GM18951 (cell line): ENCODE measurements at regions not wholly inside any gene's neighbourhood (a gene's known extent, or its start where the extent isn't known, plus 50 kb on each side); places are given as distances from the start of the nearest gene placed in this dataset.

ENCODE experiments used
- POLR2A ChIP-seq: IDR thresholded peaks from 4 replicates; pipeline ENCODE4 v1.6.1; 2011; ENCODE audit warnings: mild to moderate bottlenecking; ENCODE audit not compliant: insufficient read length, insufficient read depth; ENCODE audit errors: extremely low read depth
- in situ Hi-C: fragments of 300-500 bp; cut with MboI; formaldehyde crosslinking; loops from one replicate; pipeline ENCODE4 v1.12.0; 2022; ENCODE audit warnings: low sequenced_read_pairs, mixed read lengths, inconsistent platforms; ENCODE audit not compliant: unreplicated experiment

GRCh38 chr21:38944402-38944801 is 138.7 kb downstream of the ETS2 start:
- in situ Hi-C loops: no loop called here

DNA sequence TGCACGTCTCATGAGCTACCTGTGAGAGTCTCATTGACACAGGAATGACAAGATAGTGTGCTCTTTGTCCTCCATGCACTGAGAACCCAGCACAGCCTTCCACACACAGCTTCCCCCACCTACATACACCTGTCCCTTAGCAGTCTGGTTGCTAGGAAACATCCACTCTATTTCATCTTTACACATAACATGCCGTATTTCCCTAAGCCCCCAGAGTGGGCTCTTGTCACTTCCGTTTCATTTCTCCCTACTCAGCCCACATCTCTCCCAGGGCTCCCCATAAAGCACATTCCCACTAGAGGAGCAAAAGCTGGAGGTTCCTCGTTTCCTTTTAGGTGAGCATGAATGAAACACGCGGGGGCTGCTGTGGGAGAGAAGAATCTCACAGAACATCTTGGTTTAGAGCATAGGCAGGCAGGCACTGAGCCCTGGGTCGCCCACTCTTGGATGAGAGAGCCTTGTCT is 137.1 kb downstream of the ETS2 start:
- in situ Hi-C loops: no loop called here
- TF ChIP-seq POLR2A: no peak

More at GRCh38 chr21:38944402-38944801, 138.7 kb downstream of the ETS2 start:
- no peak for TF ChIP-seq POLR2A

DNA sequence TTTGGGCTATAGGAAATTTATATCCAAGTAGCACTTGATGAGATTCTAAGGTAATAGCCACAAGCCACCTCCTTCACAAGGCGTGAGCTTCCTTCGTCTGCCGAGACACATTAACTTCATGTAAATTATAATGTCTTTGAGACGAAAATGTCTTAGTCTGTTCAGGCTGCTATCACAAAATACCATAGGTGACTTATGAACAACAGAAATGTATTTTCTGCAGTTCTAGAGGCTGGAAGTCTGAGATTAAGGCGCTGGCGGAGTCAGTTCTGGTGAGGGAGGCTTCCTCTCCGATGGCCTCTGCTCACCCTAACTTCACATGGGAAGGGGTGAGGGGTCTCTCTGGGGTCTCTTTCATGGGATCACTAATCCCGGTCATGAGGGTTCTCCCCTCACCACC is 133.0 kb downstream of the ETS2 start:
- in situ Hi-C loops: no loop called here

DNA sequence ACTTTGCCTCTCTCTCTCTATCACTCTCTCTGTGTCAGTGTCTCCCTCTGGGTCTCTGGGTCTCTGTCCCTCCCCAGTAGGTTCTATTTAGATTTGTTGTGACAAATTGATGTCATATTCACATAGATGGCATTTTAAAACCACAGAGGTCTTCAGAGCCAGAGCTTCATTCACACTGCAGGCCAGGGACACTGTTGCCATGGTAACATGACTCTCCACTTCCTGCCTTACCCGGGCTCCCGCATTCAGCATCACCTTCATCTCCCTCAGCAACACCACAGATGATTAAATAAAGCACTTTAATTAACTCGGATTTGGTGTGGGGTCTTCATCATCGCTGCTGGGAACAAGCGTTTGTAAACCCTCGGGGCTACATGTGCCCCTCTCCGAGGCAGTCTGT is 132.6 kb downstream of the ETS2 start:
- in situ Hi-C loops: no loop called here
- TF ChIP-seq POLR2A: no peak

More for the DNA sequence above, 133.0 kb downstream of the ETS2 start:
- no peak for TF ChIP-seq POLR2A

- no peak for TF ChIP-seq POLR2A
- in situ Hi-C loops: no loop called here
These were observed 132.1 kb downstream of the ETS2 start for GRCh38 chr21:38937844-38938243.

DNA sequence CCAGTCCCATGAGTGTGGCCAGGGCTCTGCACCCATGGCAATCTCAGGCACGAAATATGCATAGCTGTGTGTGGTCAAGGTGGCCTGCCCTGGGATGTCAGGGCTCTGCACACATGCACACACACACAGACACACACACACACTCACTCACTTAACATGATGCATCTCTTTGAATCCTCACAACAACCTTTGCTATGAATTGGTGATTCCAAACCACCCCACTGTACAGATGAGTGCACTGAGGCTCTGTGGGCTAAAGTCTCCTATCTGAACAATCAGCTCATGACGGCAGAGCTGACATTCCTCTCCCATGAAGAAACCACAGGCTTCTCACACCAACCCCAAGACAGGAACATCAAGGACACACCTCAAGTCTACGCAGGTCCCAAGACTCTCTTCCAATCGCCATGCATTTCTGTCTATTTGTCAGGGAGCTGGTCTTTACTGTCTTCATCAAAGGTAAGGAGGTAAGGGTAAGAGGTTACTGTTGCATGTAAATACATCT is 131.6 kb downstream of the ETS2 start:
- in situ Hi-C loops: no loop called here
- no peak for TF ChIP-seq POLR2A

- no peak for TF ChIP-seq POLR2A
- in situ Hi-C loops: no loop called here
These were observed 130.5 kb downstream of the ETS2 start for GRCh38 chr21:38936240-38936639.

GRCh38 chr21:38933731-38934130 is 128.0 kb downstream of the ETS2 start:
- in situ Hi-C loops: no loop called here
- no peak for TF ChIP-seq POLR2A

DNA sequence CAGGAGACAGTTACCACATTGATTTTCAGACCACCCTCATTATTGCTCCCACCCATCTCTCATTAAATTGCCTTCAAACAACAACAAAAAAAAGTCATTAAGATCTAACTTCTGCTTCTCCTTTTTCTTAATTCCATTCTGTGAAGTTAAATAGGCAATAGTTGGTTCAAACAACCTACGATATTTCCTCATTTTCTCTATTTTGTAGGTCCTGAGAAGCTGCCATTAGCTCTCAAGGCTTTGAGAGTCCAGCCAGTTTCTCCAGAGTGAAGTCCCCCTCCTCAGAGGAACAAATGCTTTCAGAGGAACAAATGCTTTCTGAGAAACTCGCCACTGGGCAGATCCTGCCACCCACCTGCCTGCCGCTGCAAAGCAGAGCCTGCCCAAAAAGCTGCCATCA is 125.6 kb downstream of the ETS2 start:
- in situ Hi-C loops: no loop called here
- no peak for TF ChIP-seq POLR2A

- in situ Hi-C loops: no loop called here
- TF ChIP-seq POLR2A: no peak
These were observed 125.1 kb downstream of the ETS2 start for GRCh38 chr21:38930853-38931252.

DNA sequence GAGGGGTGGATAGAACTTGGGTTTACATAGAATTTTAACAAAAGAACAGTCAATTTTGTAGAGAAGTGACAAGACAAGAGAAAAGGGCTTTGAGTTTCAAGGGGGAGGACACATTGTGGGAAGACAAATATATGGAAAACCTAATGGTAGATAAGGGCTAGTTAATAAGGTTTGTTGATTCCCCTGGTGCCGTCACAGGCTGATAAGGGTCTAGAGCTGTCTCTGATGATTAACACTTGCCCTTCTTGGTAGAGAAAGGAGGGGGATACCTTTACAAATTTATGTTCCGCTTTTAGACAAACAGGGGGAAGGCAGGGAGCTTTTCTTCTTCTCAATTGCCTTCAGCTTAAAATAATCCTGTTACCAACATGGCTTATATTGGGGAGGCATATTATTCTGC is 124.3 kb downstream of the ETS2 start:
- in situ Hi-C loops: no loop called here
- TF ChIP-seq POLR2A: no peak

GRCh38 chr21:38929652-38930051 is 123.9 kb downstream of the ETS2 start:
- TF ChIP-seq POLR2A: no peak
- in situ Hi-C loops: no loop called here

DNA sequence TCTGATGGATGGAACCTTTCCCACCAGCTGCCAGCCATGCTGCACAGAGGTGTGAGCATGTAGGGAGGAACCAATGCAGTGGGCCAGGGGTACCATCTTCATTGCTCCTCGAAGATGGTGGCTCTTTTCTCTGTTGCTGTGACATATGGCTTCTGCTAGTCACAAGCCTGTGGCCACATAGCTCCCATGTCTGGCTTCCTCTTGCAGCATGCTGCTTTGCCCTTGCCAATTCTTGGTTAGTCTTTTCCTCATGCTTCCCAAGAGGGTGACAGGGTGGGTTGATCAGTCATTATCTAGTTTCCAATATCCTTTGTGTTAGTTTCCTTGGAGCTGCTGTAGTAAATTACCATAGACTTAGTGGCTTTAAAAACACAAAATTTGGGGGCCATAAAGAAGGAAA is 123.4 kb downstream of the ETS2 start:
- no peak for TF ChIP-seq POLR2A
- in situ Hi-C loops: no loop called here

DNA sequence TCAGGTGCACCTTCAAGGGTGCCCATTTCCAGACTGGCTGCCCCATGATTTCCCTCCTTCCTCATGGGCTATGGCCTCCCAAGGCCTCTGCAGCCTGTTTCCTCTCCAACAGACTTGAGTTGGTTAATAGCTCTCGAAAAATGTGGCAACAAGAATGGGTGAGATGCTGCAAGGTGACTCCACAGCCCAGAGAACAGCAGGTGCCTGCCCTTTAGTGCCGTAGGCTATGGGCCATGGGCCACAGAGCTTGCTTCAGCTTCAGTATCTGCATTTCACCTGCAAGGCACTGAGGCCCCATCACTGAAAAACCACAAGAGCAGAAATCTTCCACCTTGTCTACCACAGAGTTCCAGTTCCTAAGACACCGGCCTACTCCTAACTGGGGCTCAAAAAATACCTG is 122.0 kb downstream of the ETS2 start:
- no peak for TF ChIP-seq POLR2A
- in situ Hi-C loops: no loop called here

DNA sequence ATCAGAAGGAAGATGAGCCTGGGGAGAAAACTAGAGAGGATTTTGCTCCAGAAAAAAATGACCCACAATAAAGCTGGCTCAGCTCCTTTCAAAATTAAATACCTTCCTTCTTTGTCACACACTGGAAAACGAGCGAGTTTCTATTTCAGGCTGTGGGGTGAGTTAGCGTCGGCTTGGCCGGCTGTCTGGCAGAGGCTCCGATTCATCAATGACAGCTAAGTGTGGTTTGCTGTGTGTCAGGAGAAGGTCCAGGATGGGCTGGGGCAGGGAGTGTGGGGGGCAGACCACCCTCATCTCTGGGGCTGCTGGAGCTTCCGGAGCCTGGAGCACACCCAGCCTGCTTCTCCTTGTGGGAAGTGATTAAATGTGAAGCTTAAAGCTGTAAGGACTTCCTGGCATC is 120.2 kb downstream of the ETS2 start:
- in situ Hi-C loops: no loop called here
- no peak for TF ChIP-seq POLR2A
